Activated naive CD4-positive, alpha-beta T cell treated with anti-CD3 and anti-CD28 coated beads, Interleukin-2, amount 10 ng/mL, durations not matched to agents 7 days and 5 days (primary cell): ENCODE measurements at regions not wholly inside any gene's neighbourhood (a gene's known extent, or its start where the extent isn't known, plus 50 kb on each side); places are given as distances from the start of the nearest gene placed in this dataset.

Source experiments
- CTCF ChIA-PET: fragments of 350-600 bp; sonication (Branson Sonifier 250); formaldehyde crosslinking; loops from one replicate; lab custom pipeline; 2021; ENCODE audit warnings: antibody characterized with exemption; lab: Charles Lee
- DNase-seq: peaks from one replicate; pipeline ENCODE4 v3.0.0-alpha.2; 2020
- H3K27ac Mint-ChIP-seq: one replicate; pipeline ENCODE4 v1.8.0; 2021; ENCODE audit warnings: mild to moderate bottlenecking, moderate library complexity, mixed read lengths
- H3K27me3 Mint-ChIP-seq: one replicate; pipeline ENCODE4 v1.8.0; 2021; ENCODE audit warnings: mild to moderate bottlenecking, mixed read lengths
- H3K36me3 Mint-ChIP-seq: one replicate; pipeline ENCODE4 v1.8.0; 2021; ENCODE audit warnings: mixed read lengths
- H3K4me1 Mint-ChIP-seq: one replicate; pipeline ENCODE4 v1.8.0; 2021; ENCODE audit warnings: mixed read lengths
- H3K4me3 Mint-ChIP-seq: one replicate; pipeline ENCODE4 v1.8.0; 2021; ENCODE audit warnings: mild to moderate bottlenecking, moderate library complexity, mixed read lengths
- H3K9me3 Mint-ChIP-seq: one replicate; pipeline ENCODE4 v1.8.0; 2021; ENCODE audit warnings: mixed read lengths

GRCh38 chr2:239543702-239544101, 142.9 kb upstream of the HDAC4 start:
- Mint-ChIP-seq H3K36me3 (no peaks in the 10 kb centered on the region), H3K27me3 (peaks cover 53% of the 10 kb centered on the region), H3K9me3 (no peaks in the 10 kb centered on the region), H3K4me3 (no peak overlapping the region), H3K4me1 (peaks cover 34% of the 10 kb centered on the region), H3K27ac (no peak overlapping the region)
- DNase-seq, result peak; percentile 5
- CTCF ChIA-PET, result no interaction called here

- CTCF ChIA-PET, result interaction anchor here (0.6 kb wide), 1 partner anchor 318 kb away, joined by 3 read pairs; no protein-coding TSS in a partner anchor
- H3K9me3 Mint-ChIP-seq, result no peaks in the 10 kb centered on the region
- H3K4me3 Mint-ChIP-seq, result no peak overlapping the region
- peaks cover 49% of the 10 kb centered on the region for H3K27me3 Mint-ChIP-seq
- DNase-seq, result no peak
- no peaks in the 10 kb centered on the region for H3K36me3 Mint-ChIP-seq
- peaks cover 11% of the 10 kb centered on the region for H3K4me1 Mint-ChIP-seq
- no peak overlapping the region for H3K27ac Mint-ChIP-seq
These were observed 139.4 kb upstream of the HDAC4 start for GRCh38 chr2:239540174-239540573.

DNA sequence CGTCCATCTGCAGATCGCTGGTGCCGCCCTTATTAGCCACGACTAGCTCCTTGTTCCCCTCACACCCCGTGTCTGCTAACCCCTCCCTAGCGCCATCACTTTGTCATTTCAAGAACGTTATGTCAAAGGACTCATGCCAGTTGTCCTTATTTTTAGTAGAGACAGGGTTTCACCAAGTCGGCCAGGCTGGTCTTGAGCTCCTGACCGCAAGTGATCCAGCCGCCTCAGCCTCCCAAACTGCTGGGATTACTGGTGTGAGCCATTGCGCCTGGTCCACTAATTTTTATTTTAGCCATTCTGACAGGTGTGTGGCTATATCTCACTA, 138.9 kb upstream of the HDAC4 start:
- CTCF ChIA-PET, result interaction anchor here (0.6 kb wide), 1 partner anchor 319 kb away, joined by 3 read pairs; no protein-coding TSS in a partner anchor
- no peaks in the 10 kb centered on the region for H3K36me3 Mint-ChIP-seq

GRCh38 chr2:239539083-239539775, 138.4 kb upstream of the HDAC4 start:
- Mint-ChIP-seq H3K36me3 (no peaks in the 10 kb centered on the region), H3K27me3 (peaks cover 42% of the 10 kb centered on the region), H3K9me3 (peaks cover 4% of the 10 kb centered on the region), H3K27ac (no peak overlapping the region), H3K4me1 (peaks cover 2% of the 10 kb centered on the region), H3K4me3 (no peak overlapping the region)
- DNase-seq, result no peak
- CTCF ChIA-PET, result no interaction called here

More for the DNA sequence above, 138.9 kb upstream of the HDAC4 start:
- no peak overlapping the region for H3K4me3 Mint-ChIP-seq
- H3K4me1 Mint-ChIP-seq, result peaks cover 7% of the 10 kb centered on the region
- DNase-seq, result no peak
- peaks cover 3% of the 10 kb centered on the region for H3K9me3 Mint-ChIP-seq
- H3K27ac Mint-ChIP-seq, result no peak overlapping the region
- H3K27me3 Mint-ChIP-seq, result peaks cover 47% of the 10 kb centered on the region

DNA sequence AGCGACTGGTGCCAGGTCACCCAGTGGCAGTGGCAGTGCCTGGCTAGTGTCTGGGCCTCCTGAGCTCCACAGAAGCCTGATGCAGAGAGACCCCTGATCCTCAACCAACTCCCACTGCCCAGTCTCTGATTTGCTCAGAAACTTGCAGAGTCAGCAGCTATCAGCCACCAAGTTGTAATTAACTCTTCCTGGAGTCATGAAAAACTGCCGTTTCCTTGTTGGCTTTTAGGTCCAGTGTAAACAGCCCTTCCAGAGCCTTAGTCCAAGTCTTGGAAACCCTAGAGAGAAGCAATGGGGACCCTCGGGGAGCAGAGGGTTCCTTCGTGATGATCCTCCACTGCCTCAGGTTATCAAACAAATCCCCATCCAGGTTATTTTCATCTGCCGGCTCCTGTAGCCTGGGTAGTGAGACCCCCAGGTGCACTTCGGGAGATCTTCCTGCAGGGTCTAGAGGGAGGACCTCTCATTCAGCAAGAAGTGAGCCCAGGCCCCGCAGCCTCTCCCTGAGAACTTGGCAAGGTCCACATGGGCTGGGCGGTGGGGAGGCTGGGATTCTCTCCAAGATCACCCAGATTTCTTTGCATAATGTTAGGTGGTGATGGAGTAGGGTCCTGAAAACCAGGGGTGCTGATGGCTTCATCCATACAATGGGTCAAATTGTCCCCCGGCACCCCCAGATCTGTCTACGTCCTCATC, 137.7 kb upstream of the HDAC4 start:
- H3K27me3 Mint-ChIP-seq, result peaks cover 38% of the 10 kb centered on the region
- DNase-seq, result no peak
- peaks cover 5% of the 10 kb centered on the region for H3K9me3 Mint-ChIP-seq
- no peak overlapping the region for H3K4me3 Mint-ChIP-seq
- peaks cover 2% of the 10 kb centered on the region for H3K4me1 Mint-ChIP-seq
- H3K27ac Mint-ChIP-seq, result no peak overlapping the region
- CTCF ChIA-PET, result no interaction called here
- H3K36me3 Mint-ChIP-seq, result no peaks in the 10 kb centered on the region

DNA sequence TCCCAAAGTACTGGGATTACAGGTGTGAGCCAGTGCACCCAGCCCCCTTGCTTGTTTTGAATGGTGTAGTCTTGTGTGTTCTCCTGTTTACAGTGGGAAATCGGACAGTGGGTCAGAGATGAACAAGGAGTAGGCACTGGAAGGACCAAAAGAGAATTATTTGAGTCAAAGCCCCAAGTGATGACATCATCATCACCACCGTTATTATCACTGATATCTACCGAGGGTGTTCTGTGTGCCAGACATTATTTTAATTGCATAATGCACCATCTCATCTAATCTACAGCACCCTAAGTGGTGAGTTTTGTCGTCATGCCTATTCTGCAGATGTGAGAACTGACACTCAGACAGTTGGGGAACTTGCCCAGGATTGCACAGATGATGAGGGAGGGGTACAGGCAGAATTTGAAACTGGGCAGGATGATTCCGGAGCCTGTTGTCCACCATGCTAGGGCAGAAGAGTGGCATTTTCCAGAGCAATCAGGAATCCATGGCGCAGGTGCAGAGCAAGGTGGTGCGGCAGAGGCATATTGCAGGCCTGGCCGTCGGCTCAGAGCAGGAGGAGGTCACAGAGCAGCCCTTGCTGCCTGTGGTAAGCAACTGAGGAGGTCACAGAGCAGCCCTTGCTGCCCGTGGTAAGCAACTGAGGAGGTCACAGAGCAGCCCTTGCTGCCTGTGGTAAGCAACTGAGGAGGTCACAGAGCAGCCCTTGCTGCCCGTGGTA, 137.0 kb upstream of the HDAC4 start:
- H3K4me1 Mint-ChIP-seq, result peaks cover 2% of the 10 kb centered on the region
- H3K4me3 Mint-ChIP-seq, result no peak overlapping the region
- peaks cover 5% of the 10 kb centered on the region for H3K9me3 Mint-ChIP-seq
- no peaks in the 10 kb centered on the region for H3K36me3 Mint-ChIP-seq
- H3K27ac Mint-ChIP-seq, result no peak overlapping the region
- DNase-seq, result no peak
- H3K27me3 Mint-ChIP-seq, result peaks cover 37% of the 10 kb centered on the region
- CTCF ChIA-PET, result no interaction called here

- DNase-seq, result no peak
- H3K4me3 Mint-ChIP-seq, result no peak overlapping the region
- H3K9me3 Mint-ChIP-seq, result peaks cover 5% of the 10 kb centered on the region
- H3K27me3 Mint-ChIP-seq, result peaks cover 29% of the 10 kb centered on the region
- no peak overlapping the region for H3K27ac Mint-ChIP-seq
- peaks cover 2% of the 10 kb centered on the region for H3K4me1 Mint-ChIP-seq
- H3K36me3 Mint-ChIP-seq, result no peaks in the 10 kb centered on the region
- CTCF ChIA-PET, result no interaction called here
These were observed 135.4 kb upstream of the HDAC4 start for GRCh38 chr2:239536186-239536585.

GRCh38 chr2:239535413-239536144, 134.8 kb upstream of the HDAC4 start:
- CTCF ChIA-PET, result no interaction called here
- Mint-ChIP-seq H3K27ac (no peak overlapping the region), H3K9me3 (peaks cover 5% of the 10 kb centered on the region), H3K36me3 (no peaks in the 10 kb centered on the region), H3K4me3 (no peak overlapping the region), H3K4me1 (peaks cover 2% of the 10 kb centered on the region), H3K27me3 (peaks cover 29% of the 10 kb centered on the region)
- DNase-seq, result no peak

DNA sequence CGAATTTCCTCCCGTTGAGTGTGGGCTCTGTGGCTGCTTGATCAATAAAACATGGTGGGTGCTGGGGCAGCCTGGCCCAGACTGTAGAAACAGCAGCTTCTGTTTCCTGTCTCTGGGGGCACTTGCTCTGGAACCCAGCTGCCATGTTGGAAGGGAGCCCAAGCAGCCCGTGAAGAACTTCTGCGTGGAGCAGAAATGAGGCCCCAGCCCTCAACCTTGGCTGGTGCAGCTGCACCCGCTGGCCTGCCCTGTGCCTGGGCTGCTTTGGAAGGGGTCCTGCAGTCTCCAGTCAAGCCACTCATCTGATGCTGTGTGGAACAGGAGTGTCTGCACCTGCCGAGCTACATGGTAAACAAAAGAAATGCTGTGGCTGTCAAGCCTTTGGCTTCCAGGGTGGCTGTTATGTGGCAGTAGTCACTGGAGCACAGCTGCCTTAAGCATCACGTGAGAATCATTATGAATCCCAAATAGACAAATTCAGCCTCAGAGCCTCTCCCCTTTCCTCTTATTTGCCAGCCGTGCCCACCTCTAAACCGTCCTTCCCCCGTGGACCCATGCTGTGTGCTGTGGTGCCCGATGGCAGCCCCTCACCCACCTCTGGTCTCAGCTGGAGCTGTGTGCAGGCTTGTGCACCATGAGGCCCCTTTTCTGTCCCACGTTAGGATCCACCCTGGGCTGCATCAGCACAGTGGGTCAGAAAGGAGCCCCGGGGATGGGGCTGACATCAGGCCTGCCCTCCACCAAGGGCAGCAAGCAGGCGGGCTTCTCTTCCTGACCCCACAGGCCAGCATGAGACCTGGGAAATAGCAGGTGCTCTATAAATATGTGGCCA, 134.0 kb upstream of the HDAC4 start:
- Mint-ChIP-seq H3K27me3 (peaks cover 27% of the 10 kb centered on the region), H3K4me1 (no peaks in the 10 kb centered on the region), H3K4me3 (no peak overlapping the region), H3K9me3 (peaks cover 5% of the 10 kb centered on the region), H3K36me3 (no peaks in the 10 kb centered on the region), H3K27ac (no peak overlapping the region)
- CTCF ChIA-PET, result no interaction called here
- DNase-seq, result no peak

DNA sequence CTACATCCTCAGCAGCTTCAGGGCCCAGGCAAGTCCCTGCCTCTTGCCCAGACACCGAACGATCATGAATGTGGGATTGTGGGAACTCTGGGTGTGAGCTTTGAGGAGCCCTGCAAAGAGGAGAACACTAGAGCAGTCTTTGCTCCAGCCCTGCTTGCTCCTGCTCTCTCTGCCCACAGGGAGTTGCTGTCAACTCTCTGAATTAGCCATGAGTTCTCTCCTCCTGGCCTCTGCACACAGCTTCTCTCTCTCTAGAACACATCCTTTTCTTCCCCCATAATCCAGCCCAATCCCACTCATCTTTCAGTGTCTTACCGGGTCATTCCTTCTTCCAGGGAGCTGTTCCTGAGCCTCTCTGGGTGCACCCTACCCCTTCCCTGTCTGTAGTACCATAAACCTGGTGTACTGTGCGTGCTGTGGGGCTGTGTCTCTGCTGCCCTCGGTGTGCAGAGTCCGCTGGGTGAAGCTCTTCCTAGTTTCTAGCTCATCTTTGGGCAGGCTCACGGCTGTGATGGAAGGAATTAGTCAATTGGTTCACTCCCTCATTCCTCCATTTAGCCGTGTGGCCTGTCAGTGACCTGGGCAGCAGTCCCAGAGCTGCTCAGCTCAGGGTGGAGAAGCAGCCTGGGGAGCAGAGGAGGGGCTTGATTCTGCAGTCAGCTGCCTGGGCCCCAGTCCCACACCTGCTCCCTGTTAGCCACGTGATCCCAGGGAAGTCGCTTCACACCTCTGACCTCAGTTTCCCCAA, 132.9 kb upstream of the HDAC4 start:
- H3K27me3 Mint-ChIP-seq, result peaks cover 24% of the 10 kb centered on the region
- no peaks in the 10 kb centered on the region for H3K4me1 Mint-ChIP-seq
- H3K36me3 Mint-ChIP-seq, result no peaks in the 10 kb centered on the region
- DNase-seq, result no peak
- no peak overlapping the region for H3K4me3 Mint-ChIP-seq
- peaks cover 5% of the 10 kb centered on the region for H3K9me3 Mint-ChIP-seq
- CTCF ChIA-PET, result no interaction called here
- H3K27ac Mint-ChIP-seq, result no peak overlapping the region

GRCh38 chr2:239532859-239533258, 132.0 kb upstream of the HDAC4 start:
- Mint-ChIP-seq H3K9me3 (peaks cover 5% of the 10 kb centered on the region), H3K4me3 (no peak overlapping the region), H3K4me1 (no peaks in the 10 kb centered on the region), H3K36me3 (no peaks in the 10 kb centered on the region), H3K27me3 (peaks cover 21% of the 10 kb centered on the region), H3K27ac (no peak overlapping the region)
- DNase-seq, result no peak
- CTCF ChIA-PET, result no interaction called here

- no peak overlapping the region for H3K27ac Mint-ChIP-seq
- no peak overlapping the region for H3K4me3 Mint-ChIP-seq
- no peak for DNase-seq
- no peaks in the 10 kb centered on the region for H3K36me3 Mint-ChIP-seq
- H3K27me3 Mint-ChIP-seq, result peaks cover 21% of the 10 kb centered on the region
- no peaks in the 10 kb centered on the region for H3K4me1 Mint-ChIP-seq
- CTCF ChIA-PET, result no interaction called here
- H3K9me3 Mint-ChIP-seq, result peaks cover 5% of the 10 kb centered on the region
These were observed 131.4 kb upstream of the HDAC4 start for GRCh38 chr2:239532250-239532649.
